ENCODE measurements at regions not wholly inside any gene's neighbourhood (a gene's known extent, or its start where the extent isn't known, plus 50 kb on each side); places are given as distances from the start of the nearest gene placed in this dataset.

DNA sequence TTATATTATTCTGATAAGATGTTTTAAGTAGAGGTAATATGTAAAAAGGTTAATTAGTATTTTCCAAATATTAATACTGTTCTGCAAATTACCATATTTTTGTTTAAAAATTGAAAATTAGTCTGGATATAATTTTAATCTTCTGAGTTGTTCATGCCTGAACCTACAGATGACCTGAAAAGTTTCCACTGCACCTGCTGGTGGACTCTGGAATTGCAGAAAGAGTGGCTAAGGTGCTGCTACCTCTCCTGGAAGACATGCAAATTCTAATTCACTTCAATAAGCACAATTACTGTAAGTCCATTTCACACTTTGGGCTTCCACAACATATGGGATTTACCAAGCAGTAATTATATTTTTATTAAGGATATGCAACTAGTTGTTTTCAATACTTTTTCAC is 77.7 kb upstream of the OLIG3 start:
- TF ChIP-seq, protein P1, sequence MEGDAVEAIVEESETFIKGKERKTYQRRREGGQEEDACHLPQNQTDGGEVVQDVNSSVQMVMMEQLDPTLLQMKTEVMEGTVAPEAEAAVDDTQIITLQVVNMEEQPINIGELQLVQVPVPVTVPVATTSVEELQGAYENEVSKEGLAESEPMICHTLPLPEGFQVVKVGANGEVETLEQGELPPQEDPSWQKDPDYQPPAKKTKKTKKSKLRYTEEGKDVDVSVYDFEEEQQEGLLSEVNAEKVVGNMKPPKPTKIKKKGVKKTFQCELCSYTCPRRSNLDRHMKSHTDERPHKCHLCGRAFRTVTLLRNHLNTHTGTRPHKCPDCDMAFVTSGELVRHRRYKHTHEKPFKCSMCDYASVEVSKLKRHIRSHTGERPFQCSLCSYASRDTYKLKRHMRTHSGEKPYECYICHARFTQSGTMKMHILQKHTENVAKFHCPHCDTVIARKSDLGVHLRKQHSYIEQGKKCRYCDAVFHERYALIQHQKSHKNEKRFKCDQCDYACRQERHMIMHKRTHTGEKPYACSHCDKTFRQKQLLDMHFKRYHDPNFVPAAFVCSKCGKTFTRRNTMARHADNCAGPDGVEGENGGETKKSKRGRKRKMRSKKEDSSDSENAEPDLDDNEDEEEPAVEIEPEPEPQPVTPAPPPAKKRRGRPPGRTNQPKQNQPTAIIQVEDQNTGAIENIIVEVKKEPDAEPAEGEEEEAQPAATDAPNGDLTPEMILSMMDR (IDR thresholded peaks at IDR 0.05), result no peak
- TF ChIP-seq POLR2AphosphoS5 (IDR thresholded peaks at IDR 0.05), result no peak
- TF ChIP-seq EP300 (IDR thresholded peaks at IDR 0.05), result no peak
